Heart left ventricle (tissue), 13 donors: ENCODE measurements at regions not wholly inside any gene's neighbourhood (a gene's known extent, or its start where the extent isn't known, plus 50 kb on each side); places are given as distances from the start of the nearest gene placed in this dataset.

ENCODE experiments used
- POLR2A ChIP-seq, 2 donors: fragments of 450-650 bp; IDR thresholded peaks; one replicate each; pipeline ENCODE4 v1.6.1; 2017; ENCODE audit warnings: antibody characterized with exemption in 2 of 2, mild to moderate bottlenecking in 2 of 2, moderate library complexity in 2 of 2
- TF ChIP-seq, protein P1 (sequence below), 12 donors: fragments of 200-600 bp; sonication (generic) in 4 of 12; IDR thresholded peaks; one replicate each; pipeline versions ENCODE4 v1.5.0 to v1.8.0; 2018 to 2022; ENCODE audit warnings: antibody characterized with exemption in 12 of 12, mild to moderate bottlenecking in 5 of 12
- donor health status: ischemic (EF 13 %, LVEDD 7.1; RV severe dilation, severe dysfunction).
- donor health status: DM: no; HTN: yes; CAD: no.
- donor health status: DM: no; HTN: no; CAD: no.
- donor health status: ischemic (EF 25% LVEDD 6.9; RV normal size, moderate dysfunction).
- donor health status: ischemic (EF 25% LVEDD 5.7; RV mildly dilated, moderate dysfunction).
- donor health status: ischemic (EF 35%, LVEDD 5.7; RV mildly dilated, moderate dysfunction).
- donor health status: nonischemic (EF 11% LVEDD 7.7; RV severe dilation, severe dysfunction).
- donor health status: DM: yes; HTN: yes; CAD: no.
- donor health status: PGD.
- donor health status: ischemic (EF 29% LVEDD 5.4; RV normal size, mild dysfunction).
- donor health status: nonischemic (EF 23%, LVEDD 6.1; RV moderate dilation, normal function).

DNA sequence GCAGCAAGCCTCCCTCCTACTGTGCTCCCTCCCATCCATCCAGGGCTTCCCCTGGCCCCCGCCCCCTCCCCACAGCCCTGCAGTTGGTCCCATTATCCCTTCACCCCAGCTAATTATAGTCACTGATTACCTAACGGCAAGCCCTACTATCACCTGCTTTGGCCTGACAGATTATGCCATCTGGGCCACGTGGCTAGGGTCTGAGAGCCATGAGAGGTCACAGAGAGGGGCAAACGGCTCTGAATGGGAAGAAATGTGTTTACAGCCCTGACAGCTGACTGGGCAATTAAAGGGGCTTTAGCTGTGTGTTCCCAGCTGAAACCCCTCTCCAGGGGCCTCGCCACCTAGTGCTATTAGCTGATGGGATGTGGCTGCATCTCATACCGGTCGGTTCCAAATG lies 134.4 kb upstream of the CPEB2 start:
- TF ChIP-seq, protein P1, sequence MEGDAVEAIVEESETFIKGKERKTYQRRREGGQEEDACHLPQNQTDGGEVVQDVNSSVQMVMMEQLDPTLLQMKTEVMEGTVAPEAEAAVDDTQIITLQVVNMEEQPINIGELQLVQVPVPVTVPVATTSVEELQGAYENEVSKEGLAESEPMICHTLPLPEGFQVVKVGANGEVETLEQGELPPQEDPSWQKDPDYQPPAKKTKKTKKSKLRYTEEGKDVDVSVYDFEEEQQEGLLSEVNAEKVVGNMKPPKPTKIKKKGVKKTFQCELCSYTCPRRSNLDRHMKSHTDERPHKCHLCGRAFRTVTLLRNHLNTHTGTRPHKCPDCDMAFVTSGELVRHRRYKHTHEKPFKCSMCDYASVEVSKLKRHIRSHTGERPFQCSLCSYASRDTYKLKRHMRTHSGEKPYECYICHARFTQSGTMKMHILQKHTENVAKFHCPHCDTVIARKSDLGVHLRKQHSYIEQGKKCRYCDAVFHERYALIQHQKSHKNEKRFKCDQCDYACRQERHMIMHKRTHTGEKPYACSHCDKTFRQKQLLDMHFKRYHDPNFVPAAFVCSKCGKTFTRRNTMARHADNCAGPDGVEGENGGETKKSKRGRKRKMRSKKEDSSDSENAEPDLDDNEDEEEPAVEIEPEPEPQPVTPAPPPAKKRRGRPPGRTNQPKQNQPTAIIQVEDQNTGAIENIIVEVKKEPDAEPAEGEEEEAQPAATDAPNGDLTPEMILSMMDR (IDR thresholded peaks at IDR 0.05), result no peak
- TF ChIP-seq POLR2A (IDR thresholded peaks at IDR 0.05), result no peak
